GM10266 (cell line): ENCODE measurements at regions not wholly inside any gene's neighbourhood (a gene's known extent, or its start where the extent isn't known, plus 50 kb on each side); places are given as distances from the start of the nearest gene placed in this dataset.

Experiments
- DNase-seq: peaks from one replicate; pipeline ENCODE4 v3.0.0; 2012; ENCODE audit errors: extremely low spot score
- CTCF ChIP-seq: IDR thresholded peaks from 2 replicates; pipeline ENCODE4 v1.5.1; 2012; ENCODE audit warnings: mild to moderate bottlenecking, low read depth; ENCODE audit not compliant: control insufficient read depth, insufficient read depth; ENCODE audit errors: missing control alignments

- DNase-seq: no peak
- no peak for TF ChIP-seq CTCF
Observed at GRCh38 chr6:91982559-91982958, 1395.7 kb upstream of the MAP3K7 start.

DNA sequence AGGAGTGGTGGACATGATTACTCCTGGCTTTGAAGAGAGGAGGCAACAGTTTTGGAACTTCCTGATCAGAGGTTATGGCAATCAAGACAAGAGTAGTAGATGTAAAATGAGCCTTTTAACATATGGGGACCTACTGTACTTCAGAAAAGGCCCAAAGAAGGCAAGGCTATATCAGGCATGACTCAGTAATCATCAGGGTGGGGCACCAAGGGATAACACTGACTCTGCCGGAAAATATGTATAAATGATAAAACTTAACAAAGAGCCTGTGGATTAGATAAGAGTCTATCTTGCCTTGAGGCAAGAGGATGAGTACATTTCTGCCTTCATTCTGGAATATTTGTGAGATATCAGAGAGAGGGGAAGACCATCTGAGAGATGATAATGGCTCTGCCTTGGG is 1389.9 kb upstream of the MAP3K7 start:
- TF ChIP-seq CTCF: no peak
- no peak for DNase-seq

DNA sequence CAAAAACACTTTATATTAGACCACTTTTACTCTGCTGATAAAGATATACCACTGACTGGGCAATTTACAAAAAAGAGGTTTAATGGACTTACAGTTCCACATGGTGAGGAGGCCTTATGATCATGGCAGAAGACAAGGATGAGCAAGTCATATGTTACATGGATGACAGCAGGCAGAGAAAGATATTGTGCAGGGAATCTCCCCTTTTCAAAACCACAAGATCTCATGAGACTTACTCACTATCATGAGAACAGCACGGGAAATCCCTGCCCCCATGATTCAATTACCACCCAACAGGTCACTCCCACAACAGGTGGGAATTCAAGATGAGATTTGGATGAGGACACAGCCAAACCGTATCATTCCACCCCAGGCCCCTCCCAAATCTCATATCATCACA is 1383.8 kb upstream of the MAP3K7 start:
- TF ChIP-seq CTCF: no peak
- DNase-seq: no peak

DNA sequence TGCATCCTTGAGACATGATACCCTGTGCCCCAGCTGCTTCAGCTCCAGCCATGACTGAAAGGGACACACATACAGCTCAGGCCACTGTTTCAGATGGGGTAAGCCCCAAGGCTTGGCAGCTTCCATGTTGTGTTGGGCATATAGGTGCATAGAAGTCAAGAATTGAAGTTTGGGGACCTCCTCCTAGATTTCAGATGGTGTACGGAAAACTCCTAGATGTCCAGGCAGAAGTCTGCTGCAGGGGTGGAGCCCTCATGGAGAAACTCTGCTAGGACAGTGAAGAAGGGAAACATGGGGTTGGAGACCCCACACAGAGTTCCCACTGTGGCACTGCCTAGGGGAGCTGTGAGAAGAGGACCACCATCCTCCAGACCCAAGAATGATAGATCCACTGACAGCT is 1379.0 kb upstream of the MAP3K7 start:
- no peak for DNase-seq
- no peak for TF ChIP-seq CTCF

DNA sequence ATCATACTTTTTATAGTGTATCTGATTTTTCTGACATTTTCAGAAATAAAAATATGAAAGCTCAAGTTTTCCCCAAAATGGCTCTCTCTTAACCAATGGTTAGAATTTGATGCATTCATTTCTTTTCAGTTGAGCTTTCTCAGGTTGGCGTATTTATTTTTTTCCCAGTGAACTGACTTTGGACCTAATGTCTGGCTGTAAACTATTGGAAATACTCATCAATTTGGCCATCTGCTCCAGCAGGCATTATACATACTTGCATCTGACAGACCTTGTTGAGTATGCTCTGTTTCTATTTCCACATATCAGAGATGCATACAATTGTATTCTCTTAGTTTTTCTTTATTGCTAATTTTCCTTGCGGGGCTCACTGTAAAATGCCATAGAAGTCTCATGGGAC is 1374.8 kb upstream of the MAP3K7 start:
- no peak for DNase-seq
- no peak for TF ChIP-seq CTCF

GRCh38 chr6:91961236-91961635 is 1374.4 kb upstream of the MAP3K7 start:
- DNase-seq: no peak
- no peak for TF ChIP-seq CTCF

- TF ChIP-seq CTCF: no peak
- DNase-seq: no peak
Observed at GRCh38 chr6:91941838-91942237, 1355.0 kb upstream of the MAP3K7 start.
